Tibial nerve (tissue), 3 donors: ENCODE measurements at regions not wholly inside any gene's neighbourhood (a gene's known extent, or its start where the extent isn't known, plus 50 kb on each side); places are given as distances from the start of the nearest gene placed in this dataset.
"Not testable (repeated sequence)": the region's sequence is repeated elsewhere in the genome, so short reads cannot be mapped to it uniquely, and the experiment has no call there.

Experiments used
- POLR2A ChIP-seq, 2 donors: fragments of 450-650 bp; IDR thresholded peaks; one replicate each; pipeline ENCODE4 v1.6.1; 2017; ENCODE audit warnings: antibody characterized with exemption in 2 of 2, mild to moderate bottlenecking in 2 of 2, moderate library complexity in 2 of 2
- TF ChIP-seq, protein P1 (sequence below), 5 experiments: fragments of 200-600 bp in 3 of 5; fragments of 450-650 bp in 2 of 5; sonication (generic) in 3 of 5; IDR thresholded peaks; one replicate each; pipeline ENCODE4 v1.5.1; 2016 to 2019; ENCODE audit warnings: antibody characterized with exemption in 5 of 5, mild to moderate bottlenecking in 3 of 5, moderate library complexity in 2 of 5

DNA sequence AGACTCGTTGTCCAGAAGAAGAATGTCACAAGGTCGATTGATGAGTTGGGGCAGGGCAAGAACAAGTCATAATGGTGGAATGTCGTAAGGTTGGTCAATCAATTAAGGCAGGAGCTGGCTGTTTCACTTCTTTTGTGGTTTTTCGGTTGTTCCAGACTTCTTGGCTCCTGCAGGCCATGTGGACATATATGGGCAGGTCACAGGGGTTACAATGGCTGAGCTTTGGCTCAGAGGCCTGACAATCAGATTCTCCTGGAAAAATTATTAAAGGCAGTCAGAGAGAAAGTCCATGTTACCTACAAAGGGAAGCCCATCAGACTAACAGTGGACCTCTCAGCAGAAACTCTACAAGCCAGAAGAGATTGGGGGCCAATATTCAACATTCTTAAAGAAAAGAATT, 785.3 kb downstream of the METTL4 start:
- TF ChIP-seq, protein P1, sequence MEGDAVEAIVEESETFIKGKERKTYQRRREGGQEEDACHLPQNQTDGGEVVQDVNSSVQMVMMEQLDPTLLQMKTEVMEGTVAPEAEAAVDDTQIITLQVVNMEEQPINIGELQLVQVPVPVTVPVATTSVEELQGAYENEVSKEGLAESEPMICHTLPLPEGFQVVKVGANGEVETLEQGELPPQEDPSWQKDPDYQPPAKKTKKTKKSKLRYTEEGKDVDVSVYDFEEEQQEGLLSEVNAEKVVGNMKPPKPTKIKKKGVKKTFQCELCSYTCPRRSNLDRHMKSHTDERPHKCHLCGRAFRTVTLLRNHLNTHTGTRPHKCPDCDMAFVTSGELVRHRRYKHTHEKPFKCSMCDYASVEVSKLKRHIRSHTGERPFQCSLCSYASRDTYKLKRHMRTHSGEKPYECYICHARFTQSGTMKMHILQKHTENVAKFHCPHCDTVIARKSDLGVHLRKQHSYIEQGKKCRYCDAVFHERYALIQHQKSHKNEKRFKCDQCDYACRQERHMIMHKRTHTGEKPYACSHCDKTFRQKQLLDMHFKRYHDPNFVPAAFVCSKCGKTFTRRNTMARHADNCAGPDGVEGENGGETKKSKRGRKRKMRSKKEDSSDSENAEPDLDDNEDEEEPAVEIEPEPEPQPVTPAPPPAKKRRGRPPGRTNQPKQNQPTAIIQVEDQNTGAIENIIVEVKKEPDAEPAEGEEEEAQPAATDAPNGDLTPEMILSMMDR (IDR thresholded peaks at IDR 0.05): not testable (repeated sequence)
- TF ChIP-seq POLR2A (IDR thresholded peaks at IDR 0.05): not testable (repeated sequence)
